ENCODE measurements at regions not wholly inside any gene's neighbourhood (a gene's known extent, or its start where the extent isn't known, plus 50 kb on each side); places are given as distances from the start of the nearest gene placed in this dataset.

GRCh38 chr1:239269706-239270105 lies 116.7 kb upstream of the CHRM3 start:
- 82 to 88% methylated on average over 4 of the region's 4 CpGs for WGBS, 2 donors
- intact Hi-C loops (cut with DNase I) = no loop called here
- no peaks in the 10 kb centered on the region for H3K27me3 ChIP-seq
- ATAC-seq = no peak
- no peak overlapping the region for H3K4me3 ChIP-seq
- no peak for TF ChIP-seq CTCF (IDR thresholded peaks at IDR 0.05)
- no peaks in the 10 kb centered on the region for H3K4me1 ChIP-seq
- DNase-seq = no peak
- H3K36me3 ChIP-seq = no peaks in the 10 kb centered on the region
- H3K27ac ChIP-seq = no peak overlapping the region
- H3K9me3 ChIP-seq = peaks cover 0 to 11% (median 0%) of the 10 kb centered on the region in 11 donors

GRCh38 chr1:239268941-239269340 lies 117.4 kb upstream of the CHRM3 start:
- TF ChIP-seq CTCF (IDR thresholded peaks at IDR 0.05) = no peak
- ATAC-seq = no peak
- no peaks in the 10 kb centered on the region for H3K27me3 ChIP-seq
- no peak for DNase-seq
- H3K27ac ChIP-seq = no peak overlapping the region
- H3K36me3 ChIP-seq = no peaks in the 10 kb centered on the region
- 74 to 75% methylated on average over 4 of the region's 4 CpGs for WGBS, 2 donors
- no peaks in the 10 kb centered on the region for H3K4me1 ChIP-seq
- peaks cover 0 to 8% (median 0%) of the 10 kb centered on the region in 11 donors for H3K9me3 ChIP-seq
- no peak overlapping the region for H3K4me3 ChIP-seq
- intact Hi-C loops (cut with DNase I) = no loop called here

- no peaks in the 10 kb centered on the region for H3K36me3 ChIP-seq
- H3K27me3 ChIP-seq = no peaks in the 10 kb centered on the region
- 80 to 81% methylated on average over 6 of the region's 6 CpGs for WGBS, 2 donors
- no peaks in the 10 kb centered on the region for H3K9me3 ChIP-seq
- ATAC-seq (no peak), DNase-seq (no peak)
- intact Hi-C loops (cut with DNase I) = no loop called here
- no peak overlapping the region for H3K4me3 ChIP-seq
- no peak for TF ChIP-seq CTCF (IDR thresholded peaks at IDR 0.05)
- H3K27ac ChIP-seq = no peak overlapping the region
- no peaks in the 10 kb centered on the region for H3K4me1 ChIP-seq
Observed at GRCh38 chr1:239268007-239268406, 118.4 kb upstream of the CHRM3 start.

GRCh38 chr1:239263801-239264200 lies 122.6 kb upstream of the CHRM3 start:
- ATAC-seq = no peak
- no peak for DNase-seq
- Histone ChIP-seq H3K27ac (no peak overlapping the region), H3K9me3 (peaks cover 0 to 3% (median 0%) of the 10 kb centered on the region in 11 donors), H3K4me3 (no peak overlapping the region), H3K36me3 (no peaks in the 10 kb centered on the region), H3K4me1 (no peaks in the 10 kb centered on the region), H3K27me3 (no peaks in the 10 kb centered on the region)
- TF ChIP-seq CTCF (IDR thresholded peaks at IDR 0.05) = no peak
- intact Hi-C loops (cut with DNase I) = no loop called here
- WGBS, 2 donors = 56 to 57% methylated on average over 5 of the region's 5 CpGs

GRCh38 chr1:239262538-239262937 lies 123.8 kb upstream of the CHRM3 start:
- ATAC-seq (no peak), DNase-seq (no peak)
- Histone ChIP-seq H3K27me3 (no peaks in the 10 kb centered on the region), H3K4me3 (no peak overlapping the region), H3K36me3 (no peaks in the 10 kb centered on the region), H3K4me1 (no peaks in the 10 kb centered on the region), H3K9me3 (peaks cover 0 to 9% (median 0%) of the 10 kb centered on the region in 11 donors), H3K27ac (no peak overlapping the region)
- intact Hi-C loops (cut with DNase I) = no loop called here
- 86 to 95% methylated on average over 1 of the region's 1 CpG for WGBS, 2 donors
- TF ChIP-seq CTCF (IDR thresholded peaks at IDR 0.05) = no peak

All from heart right ventricle (tissue), 16 donors.